ENCODE measurements at regions not wholly inside any gene's neighbourhood (a gene's known extent, or its start where the extent isn't known, plus 50 kb on each side); places are given as distances from the start of the nearest gene placed in this dataset.
A peak's percentile ranks its signal among the peaks of the same experiment; 100 is the strongest.

GRCh38 chr10:110355141-110355831, 50.6 kb upstream of the SMNDC1 start:
- no peak for DNase-seq (ENCODE audit: low read depth)
- no peak overlapping the region for H3K4me3 ChIP-seq (ENCODE audit: low read length)
- no peak for TF ChIP-seq CTCF (IDR thresholded peaks at IDR 0.05; ENCODE audit: insufficient read depth, low read depth, low read length, missing control alignments)

- DNase-seq (ENCODE audit: low read depth) = no peak
- no peak overlapping the region for H3K4me3 ChIP-seq (ENCODE audit: low read length)
- no peak for TF ChIP-seq CTCF (IDR thresholded peaks at IDR 0.05; ENCODE audit: insufficient read depth, low read depth, low read length, missing control alignments)
These were observed 51.4 kb upstream of the SMNDC1 start for GRCh38 chr10:110355922-110356627.

- TF ChIP-seq CTCF (IDR thresholded peaks at IDR 0.05; ENCODE audit: insufficient read depth, low read depth, low read length, missing control alignments) = no peak
- DNase-seq (ENCODE audit: low read depth) = peak; percentile 86
- H3K4me3 ChIP-seq (ENCODE audit: low read length) = no peak overlapping the region
These were observed 52.0 kb upstream of the SMNDC1 start for GRCh38 chr10:110356628-110357245.

GRCh38 chr10:110357252-110357780, 52.6 kb upstream of the SMNDC1 start:
- DNase-seq (ENCODE audit: low read depth) = peak; percentile 87
- no peak for TF ChIP-seq CTCF (IDR thresholded peaks at IDR 0.05; ENCODE audit: insufficient read depth, low read depth, low read length, missing control alignments)
- H3K4me3 ChIP-seq (ENCODE audit: low read length) = no peak overlapping the region

- no peak for DNase-seq (ENCODE audit: low read depth)
- no peak for TF ChIP-seq CTCF (IDR thresholded peaks at IDR 0.05; ENCODE audit: insufficient read depth, low read depth, low read length, missing control alignments)
- no peak overlapping the region for H3K4me3 ChIP-seq (ENCODE audit: low read length)
These were observed 53.2 kb upstream of the SMNDC1 start for GRCh38 chr10:110357871-110358270.

- H3K4me3 ChIP-seq (ENCODE audit: low read length) = no peak overlapping the region
- TF ChIP-seq CTCF (IDR thresholded peaks at IDR 0.05; ENCODE audit: insufficient read depth, low read depth, low read length, missing control alignments) = no peak
- DNase-seq (ENCODE audit: low read depth) = no peak
These were observed 53.6 kb upstream of the SMNDC1 start for GRCh38 chr10:110358278-110358677.
